HFFc6 (cell line): ENCODE measurements at regions not wholly inside any gene's neighbourhood (a gene's known extent, or its start where the extent isn't known, plus 50 kb on each side); places are given as distances from the start of the nearest gene placed in this dataset.

Experiments used
- DNase-seq: peaks from one replicate; pipeline ENCODE4 v3.0.0-alpha.2; 2018
- H3K27ac Mint-ChIP-seq: 2 replicates; pipeline ENCODE4 v1.8.0; 2020; ENCODE audit warnings: mild to moderate bottlenecking, mixed read lengths
- H3K27me3 Mint-ChIP-seq: 2 replicates; pipeline ENCODE4 v1.8.0; 2021; ENCODE audit warnings: mild to moderate bottlenecking, moderate library complexity, mixed read lengths; ENCODE audit not compliant: insufficient read depth
- H3K36me3 Mint-ChIP-seq: 2 replicates; pipeline ENCODE4 v1.8.0; 2021; ENCODE audit warnings: low read depth, mixed read lengths
- H3K4me1 Mint-ChIP-seq: 2 replicates; pipeline ENCODE4 v1.8.0; 2020; ENCODE audit warnings: low read depth, mixed read lengths
- H3K4me3 Mint-ChIP-seq: 2 replicates; pipeline ENCODE4 v1.8.0; 2020; ENCODE audit warnings: mild to moderate bottlenecking, moderate library complexity, mixed read lengths
- H3K9me3 Mint-ChIP-seq: 2 replicates; pipeline ENCODE4 v1.8.0; 2020; ENCODE audit warnings: mild to moderate bottlenecking, mixed read lengths
- CTCF ChIP-seq: fragments of 200-600 bp; sonication (generic); IDR thresholded peaks from 2 replicates; pipeline ENCODE4 v1.5.0; 2021; ENCODE audit warnings: antibody characterized with exemption, mild to moderate bottlenecking

GRCh38 chr9:29012911-29013310, 1439.6 kb upstream of the C9orf72 start:
- Mint-ChIP-seq H3K4me1 (no peaks in the 10 kb centered on the region), H3K9me3 (peaks cover 20% of the 10 kb centered on the region), H3K27me3 (no peaks in the 10 kb centered on the region; the same call in 1 of the 2 replicates), H3K36me3 (no peaks in the 10 kb centered on the region), H3K27ac (no peak overlapping the region), H3K4me3 (no peak overlapping the region)
- no peak for DNase-seq
- no peak for TF ChIP-seq CTCF

GRCh38 chr9:29021632-29022031, 1448.4 kb upstream of the C9orf72 start:
- no peaks in the 10 kb centered on the region for H3K27me3 Mint-ChIP-seq
- no peak overlapping the region for H3K27ac Mint-ChIP-seq
- H3K36me3 Mint-ChIP-seq = no peaks in the 10 kb centered on the region
- no peak for TF ChIP-seq CTCF
- H3K4me3 Mint-ChIP-seq = no peak overlapping the region
- no peak for DNase-seq
- peaks cover 18% of the 10 kb centered on the region for H3K9me3 Mint-ChIP-seq
- no peaks in the 10 kb centered on the region for H3K4me1 Mint-ChIP-seq

GRCh38 chr9:29038332-29038731, 1465.1 kb upstream of the C9orf72 start:
- H3K36me3 Mint-ChIP-seq = no peaks in the 10 kb centered on the region
- no peaks in the 10 kb centered on the region for H3K27me3 Mint-ChIP-seq
- no peak for DNase-seq
- no peak for TF ChIP-seq CTCF
- no peaks in the 10 kb centered on the region for H3K4me1 Mint-ChIP-seq
- H3K27ac Mint-ChIP-seq = no peak overlapping the region
- peaks cover 20% of the 10 kb centered on the region; the same call in 1 of the 2 replicates for H3K9me3 Mint-ChIP-seq
- no peak overlapping the region for H3K4me3 Mint-ChIP-seq

GRCh38 chr9:29039258-29039657, 1466.0 kb upstream of the C9orf72 start:
- H3K4me3 Mint-ChIP-seq = no peak overlapping the region
- H3K27me3 Mint-ChIP-seq = no peaks in the 10 kb centered on the region
- no peak for TF ChIP-seq CTCF
- H3K9me3 Mint-ChIP-seq = peaks cover 20% of the 10 kb centered on the region; the same call in 1 of the 2 replicates
- no peak for DNase-seq
- H3K36me3 Mint-ChIP-seq = no peaks in the 10 kb centered on the region
- H3K4me1 Mint-ChIP-seq = no peaks in the 10 kb centered on the region
- H3K27ac Mint-ChIP-seq = no peak overlapping the region

GRCh38 chr9:29043072-29043471, 1469.8 kb upstream of the C9orf72 start:
- no peaks in the 10 kb centered on the region for H3K36me3 Mint-ChIP-seq
- H3K27ac Mint-ChIP-seq = no peak overlapping the region
- no peaks in the 10 kb centered on the region for H3K4me1 Mint-ChIP-seq
- H3K9me3 Mint-ChIP-seq = peaks cover 29% of the 10 kb centered on the region
- H3K4me3 Mint-ChIP-seq = no peak overlapping the region
- no peak for DNase-seq
- no peak for TF ChIP-seq CTCF
- H3K27me3 Mint-ChIP-seq = no peaks in the 10 kb centered on the region

- TF ChIP-seq CTCF = no peak
- Mint-ChIP-seq H3K4me1 (no peaks in the 10 kb centered on the region), H3K27me3 (no peaks in the 10 kb centered on the region), H3K36me3 (no peaks in the 10 kb centered on the region), H3K4me3 (no peak overlapping the region), H3K9me3 (peaks cover 21% of the 10 kb centered on the region), H3K27ac (no peak overlapping the region)
- no peak for DNase-seq
Observed at GRCh38 chr9:29044959-29045358, 1471.7 kb upstream of the C9orf72 start.
